Lower leg skin (tissue), 3 donors: ENCODE measurements at regions not wholly inside any gene's neighbourhood (a gene's known extent, or its start where the extent isn't known, plus 50 kb on each side); places are given as distances from the start of the nearest gene placed in this dataset.

Experiments used
- POLR2A ChIP-seq, 2 donors: fragments of 450-650 bp; IDR thresholded peaks; one replicate each; pipeline ENCODE4 v1.6.1; 2016 to 2017; ENCODE audit warnings: antibody characterized with exemption in 2 of 2, mild to moderate bottlenecking in 1 of 2, moderate library complexity in 1 of 2
- TF ChIP-seq, protein P1 (sequence below), 3 donors: fragments of 450-650 bp; IDR thresholded peaks; one replicate each; pipeline ENCODE4 v1.5.1; 2016; ENCODE audit warnings: antibody characterized with exemption in 3 of 3, mild to moderate bottlenecking in 3 of 3, moderate library complexity in 2 of 3

DNA sequence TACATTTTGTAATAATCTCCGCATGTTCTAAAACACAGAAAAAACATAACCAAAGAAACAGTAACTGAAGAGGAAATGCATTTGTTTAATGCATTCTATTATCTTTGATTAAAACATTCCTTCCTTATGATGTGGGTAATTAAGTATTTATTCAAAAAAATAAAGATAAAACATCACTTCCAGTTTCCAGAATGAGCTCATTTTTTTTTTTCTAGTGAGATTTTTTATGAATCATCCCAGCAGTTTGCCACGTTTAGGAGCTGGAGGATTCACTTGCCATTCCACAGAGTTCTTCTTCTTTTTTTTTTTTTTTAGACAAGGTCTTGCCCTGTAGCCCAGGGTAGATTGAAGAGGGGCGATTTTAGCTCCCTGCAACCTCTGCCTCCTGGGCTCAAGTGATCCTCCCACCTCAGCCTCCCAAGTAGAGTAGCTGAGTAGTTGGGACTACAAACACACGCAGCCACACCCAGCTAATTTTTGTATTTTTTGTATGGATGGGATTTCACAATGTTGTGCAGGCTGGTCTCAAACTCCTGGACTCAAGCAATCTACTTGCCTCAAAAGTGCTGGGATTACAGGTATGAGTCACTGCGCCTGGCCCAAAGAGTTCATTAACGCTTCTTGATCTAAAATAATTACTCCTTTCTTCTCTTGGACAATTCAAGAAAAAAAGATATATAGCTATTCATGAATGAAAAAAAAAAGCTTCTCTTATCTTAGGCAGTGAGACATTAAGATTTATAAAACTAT is 177.3 kb downstream of the DKK1 start:
- no peak for TF ChIP-seq POLR2A (IDR thresholded peaks at IDR 0.05)
- TF ChIP-seq, protein P1, sequence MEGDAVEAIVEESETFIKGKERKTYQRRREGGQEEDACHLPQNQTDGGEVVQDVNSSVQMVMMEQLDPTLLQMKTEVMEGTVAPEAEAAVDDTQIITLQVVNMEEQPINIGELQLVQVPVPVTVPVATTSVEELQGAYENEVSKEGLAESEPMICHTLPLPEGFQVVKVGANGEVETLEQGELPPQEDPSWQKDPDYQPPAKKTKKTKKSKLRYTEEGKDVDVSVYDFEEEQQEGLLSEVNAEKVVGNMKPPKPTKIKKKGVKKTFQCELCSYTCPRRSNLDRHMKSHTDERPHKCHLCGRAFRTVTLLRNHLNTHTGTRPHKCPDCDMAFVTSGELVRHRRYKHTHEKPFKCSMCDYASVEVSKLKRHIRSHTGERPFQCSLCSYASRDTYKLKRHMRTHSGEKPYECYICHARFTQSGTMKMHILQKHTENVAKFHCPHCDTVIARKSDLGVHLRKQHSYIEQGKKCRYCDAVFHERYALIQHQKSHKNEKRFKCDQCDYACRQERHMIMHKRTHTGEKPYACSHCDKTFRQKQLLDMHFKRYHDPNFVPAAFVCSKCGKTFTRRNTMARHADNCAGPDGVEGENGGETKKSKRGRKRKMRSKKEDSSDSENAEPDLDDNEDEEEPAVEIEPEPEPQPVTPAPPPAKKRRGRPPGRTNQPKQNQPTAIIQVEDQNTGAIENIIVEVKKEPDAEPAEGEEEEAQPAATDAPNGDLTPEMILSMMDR (IDR thresholded peaks at IDR 0.05), result no peak
